HG03060 (cell line): ENCODE measurements at regions not wholly inside any gene's neighbourhood (a gene's known extent, or its start where the extent isn't known, plus 50 kb on each side); places are given as distances from the start of the nearest gene placed in this dataset.

Source experiments
- ATAC-seq: cut with Tn5 transposase; IDR thresholded peaks from one replicate; pipeline ENCODE4 v1.9.1; 2021; ENCODE audit warnings: low read depth, moderate number of reproducible peaks; ENCODE audit not compliant: unreplicated experiment

DNA sequence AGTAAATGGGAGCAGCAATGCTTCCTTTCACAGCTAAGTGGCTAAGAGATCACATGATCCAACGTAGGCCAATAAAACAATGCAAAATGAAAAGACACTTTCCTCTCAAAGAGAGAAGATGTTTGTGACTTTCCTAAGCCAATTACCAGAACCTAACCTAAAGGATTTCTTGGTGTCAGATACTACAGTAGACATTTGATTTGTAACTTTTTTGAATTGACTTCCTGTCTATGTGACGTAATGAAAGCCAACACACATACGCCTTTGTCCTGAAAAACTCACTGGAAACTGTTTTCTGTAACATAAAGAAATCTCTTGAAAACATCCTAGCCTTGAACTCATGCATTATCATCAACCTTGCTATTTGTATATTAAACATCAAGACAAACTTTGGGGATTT lies 417.1 kb downstream of the GPAM start:
- no peak for ATAC-seq

DNA sequence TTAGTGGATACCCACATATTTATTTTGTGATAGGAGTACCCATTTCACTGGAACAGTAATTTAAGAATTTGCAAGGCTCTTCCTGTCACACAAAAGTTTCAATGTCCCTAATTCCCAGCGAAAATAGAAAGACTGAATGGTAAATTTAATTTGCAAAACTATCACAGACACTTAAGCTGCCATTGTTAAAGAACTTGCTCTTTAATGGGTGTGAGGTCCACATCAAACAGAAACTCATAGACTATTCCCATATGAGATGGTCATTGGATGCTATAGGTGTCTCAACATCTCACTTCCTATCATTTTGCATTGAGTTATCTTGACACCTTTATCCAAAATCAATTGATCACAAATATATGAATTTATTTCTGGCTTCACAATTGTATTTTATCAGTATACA lies 415.9 kb downstream of the GPAM start:
- ATAC-seq, result no peak

DNA sequence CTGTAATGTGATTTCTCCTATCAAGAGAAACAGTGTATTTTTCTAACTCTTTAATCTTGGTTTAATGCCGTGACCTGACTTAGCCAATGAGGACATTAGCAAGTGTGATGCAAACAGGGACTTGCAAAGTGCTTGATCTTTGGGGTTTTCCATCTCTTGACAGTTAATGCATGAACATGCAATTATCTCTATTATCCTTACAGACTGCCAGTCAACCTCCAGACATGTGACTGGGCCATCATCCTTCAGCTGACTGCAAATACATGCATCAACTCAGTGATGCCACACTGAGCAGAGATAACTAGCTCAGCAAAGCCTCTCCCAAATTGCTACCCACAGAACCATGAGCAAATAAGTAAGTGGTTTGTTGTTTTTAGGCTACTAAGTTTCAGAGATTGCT lies 409.6 kb downstream of the GPAM start:
- no peak for ATAC-seq

DNA sequence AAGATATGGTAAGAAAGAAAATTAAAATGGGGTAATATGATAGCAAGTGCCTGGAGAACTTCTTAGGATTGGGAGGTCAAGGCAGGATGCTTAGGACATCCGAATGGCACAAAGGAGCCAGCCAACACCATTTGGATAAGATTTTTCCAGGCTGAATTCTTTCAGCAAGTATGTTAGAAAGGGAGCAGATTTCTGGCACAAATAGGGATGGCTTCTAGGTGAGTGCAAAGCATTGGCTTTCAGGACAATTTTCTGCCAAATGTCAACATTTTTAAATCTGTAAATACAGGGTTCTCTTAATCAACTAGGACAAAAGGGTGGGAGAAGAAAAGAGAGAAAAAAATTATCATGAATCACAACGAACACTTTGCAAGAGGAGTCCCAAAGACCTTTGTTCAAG lies 409.1 kb downstream of the GPAM start:
- ATAC-seq, result no peak

DNA sequence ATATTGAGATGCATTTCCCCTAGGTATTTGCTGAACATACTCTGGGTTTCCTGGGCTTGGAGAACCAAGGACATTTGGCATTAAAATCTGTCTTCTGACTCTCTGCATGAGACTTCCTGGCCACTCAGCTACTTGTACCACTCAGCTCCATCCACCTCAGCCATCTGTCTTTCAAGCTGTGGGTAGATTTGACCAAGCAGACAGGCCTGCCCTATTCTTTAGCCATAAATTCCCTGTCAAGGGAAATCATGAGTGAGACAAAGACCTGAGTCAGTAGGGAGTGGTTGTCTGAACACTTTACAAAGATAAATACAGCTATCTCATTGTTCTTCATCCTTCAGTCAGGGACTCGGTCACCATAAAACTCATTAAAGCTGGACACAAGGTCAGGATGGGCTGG lies 399.1 kb downstream of the GPAM start:
- ATAC-seq, result no peak

DNA sequence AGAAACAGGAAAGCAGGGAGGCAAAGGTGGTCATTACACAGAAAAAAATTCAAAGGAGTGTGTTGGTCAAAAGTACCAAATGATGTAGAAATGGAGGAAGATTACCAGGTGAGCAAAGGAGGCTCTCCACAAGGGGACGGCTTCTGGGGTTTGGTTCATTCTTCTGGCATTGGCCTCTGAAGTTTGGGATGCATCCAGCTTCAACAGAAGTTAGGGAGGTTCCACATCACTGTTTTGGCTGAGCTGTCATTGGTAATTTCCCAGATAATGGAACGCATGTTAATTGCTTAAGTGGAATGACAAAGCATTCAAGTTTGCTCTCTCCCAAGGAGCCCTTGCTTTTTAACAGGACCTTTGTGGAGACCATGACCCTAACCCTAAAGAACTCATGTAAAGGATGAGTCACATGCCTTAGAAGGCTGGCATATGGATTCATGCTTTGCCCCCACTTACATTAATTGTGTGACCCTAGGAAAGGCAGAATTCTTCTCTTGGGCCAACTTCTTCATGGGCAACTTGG lies 398.6 kb downstream of the GPAM start:
- ATAC-seq, result no peak

DNA sequence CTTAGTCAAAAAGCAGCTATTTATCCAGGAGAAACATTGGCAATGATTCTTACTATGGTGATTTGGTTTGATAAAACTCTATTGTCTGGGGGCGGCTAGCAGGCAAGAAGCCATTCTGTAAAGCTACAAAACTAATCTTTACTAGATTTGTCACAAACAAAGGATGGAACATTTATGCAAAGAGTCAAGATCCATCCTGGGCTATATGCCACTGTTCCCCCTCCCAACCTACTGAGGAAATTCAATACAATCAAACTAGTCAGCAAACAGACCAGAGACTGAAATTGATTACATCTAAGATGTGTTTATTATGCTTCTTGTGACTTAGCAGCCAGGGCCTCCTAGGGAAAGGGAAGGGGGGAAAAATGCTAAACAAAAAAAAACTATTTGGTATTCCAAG lies 397.6 kb downstream of the GPAM start:
- ATAC-seq, result no peak

DNA sequence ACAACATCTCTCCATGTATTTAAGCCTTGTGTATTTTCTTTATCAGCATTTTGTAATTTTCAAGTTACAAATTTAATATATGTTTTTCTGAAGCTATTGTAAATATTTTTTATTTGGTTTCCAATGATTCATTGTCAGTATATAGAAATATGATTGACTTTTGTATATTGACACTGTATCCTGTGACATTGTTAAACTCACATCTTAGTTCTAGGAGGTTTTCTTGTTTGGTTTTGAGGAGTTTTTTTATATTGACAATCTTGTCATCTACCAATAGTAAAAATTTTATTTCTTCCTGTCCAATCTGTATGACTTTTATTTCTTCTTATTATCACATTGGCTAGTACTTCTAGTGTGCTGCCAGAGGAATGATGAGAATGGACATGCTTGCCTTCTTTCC lies 393.7 kb downstream of the GPAM start:
- ATAC-seq, result no peak

DNA sequence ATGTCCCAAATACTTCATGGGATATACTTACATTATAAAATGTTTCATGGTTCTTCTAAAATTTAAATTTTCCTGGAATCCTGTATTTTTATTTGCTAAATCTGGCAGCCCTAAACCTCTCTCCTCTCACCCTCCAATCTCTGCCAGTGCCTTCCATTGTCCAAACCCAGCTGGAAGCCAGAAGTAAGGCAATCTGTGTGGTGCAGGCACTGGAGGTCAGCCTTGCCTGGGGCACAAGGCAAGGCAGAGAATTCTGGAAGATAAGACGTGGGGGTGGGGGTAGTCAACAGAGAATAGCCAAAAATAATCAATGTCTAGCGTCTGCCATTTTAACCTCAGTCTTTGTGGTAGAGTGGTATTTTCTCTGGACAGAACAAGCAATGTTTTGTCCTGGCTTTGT lies 381.7 kb downstream of the GPAM start:
- ATAC-seq, result no peak

DNA sequence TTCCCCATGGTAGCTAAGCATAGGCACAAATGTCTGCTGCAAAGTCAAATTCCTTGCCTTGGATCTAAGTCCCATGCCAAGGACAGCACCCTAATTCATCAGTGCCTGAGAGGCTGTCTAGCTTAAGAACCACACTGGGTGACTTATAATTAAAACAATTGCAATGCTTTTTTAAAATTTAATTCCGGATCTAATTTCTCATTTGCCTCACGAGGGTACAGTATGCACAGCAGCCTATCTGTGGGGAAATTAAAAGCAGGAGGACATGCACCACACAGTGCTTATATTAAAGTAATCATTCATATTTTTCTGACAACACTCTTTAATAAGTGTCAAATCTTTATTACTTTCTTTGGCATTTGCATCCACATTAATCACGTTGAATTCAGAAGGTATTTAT lies 378.8 kb downstream of the GPAM start:
- no peak for ATAC-seq

DNA sequence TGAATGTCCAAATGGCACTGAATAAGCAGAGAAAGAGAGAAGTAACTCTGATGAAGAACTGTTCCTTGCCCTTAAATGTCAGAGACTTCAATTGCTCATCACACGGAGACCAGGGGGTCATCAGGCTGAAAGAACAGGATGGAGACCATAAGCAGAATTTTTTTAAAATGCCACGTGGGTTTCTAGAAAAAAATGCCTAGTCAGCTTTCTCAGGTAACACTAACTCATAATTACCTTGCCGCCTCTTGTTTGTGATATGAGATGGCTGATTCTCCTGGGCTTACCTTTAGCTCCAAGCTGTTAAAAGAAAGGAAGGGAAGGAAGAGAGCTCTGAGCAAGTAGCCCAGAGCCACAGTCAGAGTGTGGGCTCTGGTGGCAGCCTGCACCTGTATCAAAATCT lies 372.0 kb downstream of the GPAM start:
- ATAC-seq, result no peak

DNA sequence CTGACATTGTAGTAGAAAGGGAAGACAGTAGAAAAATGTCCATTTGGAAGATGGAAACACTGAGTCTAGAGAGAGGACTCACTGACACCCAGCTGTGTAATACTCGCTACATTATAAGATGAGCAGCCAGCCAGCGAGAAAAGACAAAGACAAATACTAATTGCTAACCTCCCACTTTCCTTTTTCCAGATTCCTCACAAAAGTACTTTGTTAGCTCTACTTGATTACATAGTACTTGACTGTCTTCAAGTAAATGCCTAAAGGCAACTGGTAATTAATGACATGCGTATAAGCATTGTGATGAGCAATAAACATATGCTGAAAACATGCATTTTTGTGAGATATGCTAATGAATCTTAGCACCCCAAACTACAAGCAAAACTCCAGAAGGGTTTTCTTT lies 363.1 kb downstream of the GPAM start:
- no peak for ATAC-seq

DNA sequence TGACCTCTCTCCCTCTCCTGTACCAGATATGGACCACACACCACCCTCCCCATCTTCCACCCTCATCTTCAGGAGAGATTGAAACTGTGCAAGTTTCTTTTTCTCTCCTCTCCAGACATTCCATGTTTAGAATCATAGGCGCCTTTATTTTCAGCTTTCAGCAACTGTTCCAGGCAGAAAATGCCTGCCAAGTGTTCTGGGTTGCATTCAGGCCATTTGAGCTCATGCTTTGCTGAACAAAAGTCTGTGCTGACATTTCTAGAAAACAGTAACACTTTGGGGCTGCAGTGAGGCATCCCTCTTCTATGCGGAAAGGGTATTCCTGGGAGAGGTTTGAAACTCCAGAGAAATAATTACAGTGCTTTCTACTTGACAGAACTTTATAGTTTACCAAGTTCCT lies 361.7 kb downstream of the GPAM start:
- no peak for ATAC-seq

DNA sequence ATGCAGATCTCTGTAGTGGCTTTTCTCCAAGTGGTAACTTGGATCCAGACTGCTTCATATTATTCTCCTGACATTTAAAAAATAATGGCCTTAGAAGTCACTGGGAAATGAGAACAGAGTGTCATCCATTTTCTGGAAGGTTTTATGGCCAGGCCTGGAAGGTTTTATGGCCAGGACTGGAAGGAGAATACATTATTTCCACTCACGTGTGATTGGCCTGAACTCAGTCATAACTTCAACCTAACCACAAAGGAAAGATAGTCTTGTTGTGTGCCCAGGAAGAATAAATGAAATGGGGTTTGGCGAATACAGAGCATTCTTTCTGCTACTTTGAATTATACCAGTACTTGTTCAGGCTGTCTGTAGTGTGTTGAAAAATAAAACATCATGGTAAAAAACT lies 360.9 kb downstream of the GPAM start:
- no peak for ATAC-seq

DNA sequence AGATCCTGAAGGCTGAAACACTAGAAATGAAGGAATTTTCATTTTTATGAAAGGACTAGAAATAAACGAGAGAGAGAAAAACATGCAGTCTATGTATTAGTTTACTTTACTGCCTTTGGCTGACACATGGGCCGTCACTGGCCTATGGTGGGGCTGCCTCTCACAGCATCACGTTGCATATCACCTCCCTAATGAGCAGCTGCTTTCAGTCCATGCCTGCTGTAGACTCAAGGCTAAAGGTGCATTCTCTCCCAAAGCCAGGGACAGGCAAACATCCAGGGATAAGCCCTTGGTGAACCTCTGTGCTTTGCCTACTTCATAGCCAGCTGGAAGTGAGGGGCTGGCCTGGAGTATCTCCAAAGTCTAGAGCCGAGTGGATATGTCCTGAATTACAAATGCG lies 359.4 kb downstream of the GPAM start:
- no peak for ATAC-seq

DNA sequence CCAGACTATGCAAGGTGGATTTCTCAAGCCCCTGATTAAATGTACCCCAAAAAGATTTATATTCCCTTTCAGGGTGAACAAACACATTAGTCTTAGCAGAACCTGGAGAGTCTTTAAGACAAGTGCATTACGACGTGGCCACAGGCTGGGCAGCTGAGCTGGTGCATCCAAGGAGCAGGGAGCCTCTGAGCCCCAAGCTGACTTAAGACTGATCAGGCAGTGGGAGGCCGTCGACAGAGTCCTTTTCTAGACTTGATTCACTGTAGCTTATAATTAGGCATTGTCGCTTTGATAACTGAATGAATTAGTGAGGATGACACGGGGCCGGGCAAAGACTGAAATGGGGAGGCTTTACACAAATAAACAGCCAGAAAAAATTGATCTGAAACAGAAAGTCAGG lies 353.2 kb downstream of the GPAM start:
- ATAC-seq, result no peak

DNA sequence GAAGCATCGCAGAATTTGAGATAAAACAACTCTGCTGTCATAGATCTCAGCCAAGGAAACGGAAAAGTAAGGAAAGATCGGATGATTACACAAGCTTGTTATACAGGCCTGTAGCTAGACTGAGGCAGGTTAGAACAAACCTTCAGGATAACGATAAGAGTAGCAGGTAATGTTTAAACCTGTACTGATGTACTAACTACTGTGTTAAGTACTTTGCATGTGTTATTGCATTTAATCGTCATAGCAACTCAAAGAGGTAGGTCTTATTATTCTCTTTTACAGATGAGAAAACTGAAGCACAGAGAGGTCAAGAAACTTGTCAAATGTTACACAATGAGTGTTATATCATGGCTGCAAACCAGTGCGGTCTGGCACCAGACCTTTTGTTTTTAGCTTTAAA lies 352.5 kb downstream of the GPAM start:
- ATAC-seq, result no peak

DNA sequence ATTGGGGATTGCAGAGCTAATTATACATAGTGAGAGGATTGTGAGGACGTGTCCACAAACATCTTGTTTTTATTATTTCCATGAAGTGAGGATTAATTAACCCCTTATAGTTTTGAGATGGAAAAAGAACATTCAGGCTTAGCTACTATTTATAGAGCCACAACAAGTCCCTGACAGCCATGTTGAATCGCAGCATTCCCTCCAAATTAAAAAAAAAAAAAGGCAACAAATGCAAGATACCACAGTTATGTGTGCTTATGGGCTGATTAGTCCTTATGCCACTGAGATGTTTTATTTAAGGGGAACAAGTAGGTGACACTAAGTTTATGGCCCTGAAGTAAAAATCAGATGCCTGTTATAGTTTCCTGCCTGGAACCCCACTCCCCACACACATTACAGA lies 350.3 kb downstream of the GPAM start:
- no peak for ATAC-seq

DNA sequence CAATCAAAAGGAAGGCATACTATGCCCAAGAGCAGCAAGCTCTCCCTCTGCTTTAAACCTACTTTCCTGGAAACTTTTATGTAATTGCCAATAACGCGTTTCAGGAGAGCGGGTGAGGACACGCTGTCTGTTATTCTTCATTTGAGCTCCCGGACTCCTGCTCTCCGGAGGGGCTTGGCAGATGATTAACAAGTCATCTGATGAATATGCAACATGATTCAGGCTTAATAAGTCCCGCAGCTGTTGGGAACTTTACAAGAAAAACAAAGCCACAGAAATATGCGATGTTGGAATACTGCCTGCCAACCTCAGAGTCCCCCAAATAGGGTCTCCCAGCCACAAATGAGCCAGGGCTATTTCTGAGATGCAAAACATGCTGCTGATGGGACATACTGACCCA lies 348.0 kb downstream of the GPAM start:
- ATAC-seq, result no peak

DNA sequence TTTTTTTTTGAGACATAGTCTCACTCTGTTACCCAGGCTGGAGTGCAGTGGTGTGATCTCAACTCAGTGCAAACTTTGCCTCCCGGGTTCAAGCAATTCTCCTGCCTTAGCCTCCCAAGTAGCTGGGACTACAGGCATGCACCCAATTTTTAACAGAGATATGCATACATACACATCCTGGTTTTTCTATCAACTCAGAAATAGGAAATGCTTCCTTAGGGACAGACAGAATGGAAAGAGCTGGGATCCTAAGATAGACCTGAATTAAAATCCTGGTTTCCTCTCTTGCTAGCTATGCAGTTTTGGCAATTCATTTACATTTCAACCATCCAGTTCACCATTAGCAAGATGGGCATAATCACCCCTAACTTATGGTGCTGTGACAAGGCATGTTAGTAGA lies 347.5 kb downstream of the GPAM start:
- ATAC-seq, result no peak

DNA sequence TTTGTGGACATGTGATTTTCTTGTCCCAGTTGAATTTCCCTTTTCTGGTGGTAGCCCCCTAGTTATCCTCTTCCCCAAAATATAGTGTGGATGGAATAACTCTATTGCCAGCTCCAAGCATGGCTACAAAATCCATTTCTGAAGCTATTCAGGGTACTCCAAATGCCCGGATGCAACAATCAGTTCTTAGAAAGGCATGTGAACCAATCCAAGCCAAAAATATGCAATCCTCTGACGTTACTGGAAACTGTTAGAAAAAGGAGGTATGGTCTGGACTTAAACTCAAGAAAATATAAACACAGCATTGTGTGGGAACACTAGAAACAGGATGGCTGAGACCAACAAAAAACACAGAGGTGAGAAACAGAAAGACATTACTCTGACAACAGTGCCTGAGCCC lies 347.0 kb downstream of the GPAM start:
- ATAC-seq, result no peak

DNA sequence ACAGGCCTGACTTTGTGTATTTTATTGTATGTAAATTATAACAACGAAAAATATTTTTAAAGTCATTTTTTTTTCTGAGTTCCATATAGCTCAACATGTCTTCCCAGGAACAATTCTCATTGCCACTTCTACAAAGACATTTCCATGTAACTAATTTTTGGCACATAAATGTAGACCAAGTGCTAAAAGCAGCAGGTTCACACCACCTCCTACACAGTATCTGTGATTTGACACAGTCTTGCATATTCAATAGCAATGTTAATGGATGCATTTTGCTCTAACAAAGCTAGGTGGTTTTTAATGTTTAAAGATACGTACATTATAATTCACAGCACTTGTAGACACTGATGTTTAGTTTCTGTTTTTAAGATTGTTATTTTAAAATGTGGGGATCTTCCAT lies 346.5 kb downstream of the GPAM start:
- no peak for ATAC-seq

DNA sequence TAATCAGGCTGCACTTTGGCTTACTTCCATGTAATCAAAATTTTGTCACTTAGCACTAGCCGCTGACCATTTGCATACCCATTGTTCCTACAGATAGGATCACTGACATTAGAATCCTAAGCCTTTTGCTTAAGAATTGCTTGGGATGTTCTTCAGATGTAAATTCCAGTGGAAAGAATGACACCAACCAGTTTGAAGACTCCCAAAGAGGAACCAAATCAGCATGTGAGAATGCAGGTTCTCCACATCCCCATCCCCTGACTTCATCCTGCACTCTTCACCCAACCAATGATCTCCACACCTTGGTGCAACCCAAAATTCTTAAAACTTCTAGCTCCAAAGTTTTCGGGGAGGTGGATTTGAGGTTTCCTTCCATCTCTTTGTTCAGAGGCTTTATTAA lies 345.6 kb downstream of the GPAM start:
- no peak for ATAC-seq

DNA sequence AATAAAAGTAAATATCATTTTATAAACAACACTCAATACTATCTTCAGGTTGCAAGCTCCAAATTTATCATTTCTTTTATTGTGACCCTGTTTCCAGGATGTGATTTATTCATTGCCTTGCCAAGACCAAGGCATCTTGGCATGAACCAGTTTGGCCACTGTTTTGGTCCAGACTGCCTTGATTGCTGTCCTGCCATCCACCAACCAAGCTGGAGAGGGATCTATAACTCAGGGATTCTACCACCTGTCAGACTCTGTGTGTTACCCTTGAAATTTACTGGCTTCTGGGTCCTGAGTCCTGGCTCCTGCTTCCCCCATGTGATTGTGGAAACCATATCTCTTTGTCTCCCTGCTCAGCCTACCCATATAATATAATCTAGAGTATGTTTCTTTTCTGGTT lies 343.0 kb downstream of the GPAM start:
- ATAC-seq, result no peak
